ENCODE measurements at regions not wholly inside any gene's neighbourhood (a gene's known extent, or its start where the extent isn't known, plus 50 kb on each side); places are given as distances from the start of the nearest gene placed in this dataset.

- Histone ChIP-seq H3K27ac (ENCODE audit: extremely low read depth, low read depth, low read length) (no peak overlapping the region), H3K36me3 (ENCODE audit: control insufficient read depth, insufficient read depth, low read length) (no peaks in the 10 kb centered on the region), H3K27me3 (ENCODE audit: control insufficient read depth in 2 of 2, insufficient read depth in 2 of 2, low read length in 2 of 2) (no peaks in the 10 kb centered on the region), H3K4me3 (no peak overlapping the region), H3K9ac (ENCODE audit: insufficient read depth in 1 of 2, low read depth in 2 of 2, low read length in 2 of 2) (no peak overlapping the region), H3K4me2 (ENCODE audit: insufficient read depth, low read length) (no peak overlapping the region), H3K9me3 (replicated peaks; ENCODE audit: control insufficient read depth, insufficient read depth, low read depth, low read length) (no peaks in the 10 kb centered on the region), H3K79me2 (ENCODE audit: control insufficient read depth, insufficient read depth, low read length) (no peaks in the 10 kb centered on the region), H4K20me1 (replicated peaks; ENCODE audit: control insufficient read depth, insufficient read depth, low read length) (no peaks in the 10 kb centered on the region), H2AFZ (ENCODE audit: low read depth, low read length) (no peak overlapping the region), H3K4me1 (replicated peaks in 1 of 2; ENCODE audit: control insufficient read depth in 2 of 2, insufficient read depth in 2 of 2, low read length in 2 of 2) (no peaks in the 10 kb centered on the region), H3K9me1 (ENCODE audit: control insufficient read depth, insufficient read depth, low read length) (no peaks in the 10 kb centered on the region)
- in situ Hi-C loops (cut with MboI) = no loop called here
- ChIA-PET CTCF (ENCODE audit: low intra/inter-chr PET ratio) (no interaction called here), POLR2A (no interaction called here)
- FAIRE-seq = no peak
- WGBS (ENCODE audit: insufficient coverage, low coverage, missing lambda C conversion rate) = 0% methylated on average over 2 of the region's 2 CpGs
- DNase-seq (ENCODE audit: extremely low read depth in 1 of 4, low spot score in 3 of 4) = no peak
- intact Hi-C loops (cut with micrococcal nuclease) = no loop called here
- BruUV-seq (replicated peaks) = no TSS peak
- no peak for ATAC-seq
- no peak for TF ChIP-seq MYC (IDR thresholded peaks at IDR 0.05; ENCODE audit: low read depth, low read length)
- TF ChIP-seq MYC (CRISPR knock-in tag; IDR thresholded peaks at IDR 0.05; ENCODE audit: borderline replicate concordance, low read depth) = no peak
- TF ChIP-seq E2F3 (CRISPR knock-in tag; IDR thresholded peaks at IDR 0.05) = no peak
- TF ChIP-seq ARID4B (CRISPR knock-in tag; IDR thresholded peaks at IDR 0.05) = no peak
- no peak for TF ChIP-seq STAT5A (IDR thresholded peaks at IDR 0.05; ENCODE audit: borderline replicate concordance, low read length)
- no peak for TF ChIP-seq RNF2 (IDR thresholded peaks at IDR 0.05)
- no peak for TF ChIP-seq NFATC3 (IDR thresholded peaks at IDR 0.05)
- TF ChIP-seq KHSRP (IDR thresholded peaks at IDR 0.05) = no peak
- no peak for TF ChIP-seq ETV6 (IDR thresholded peaks at IDR 0.05; ENCODE audit: borderline replicate concordance in 1 of 2, low read depth in 2 of 2, low read length in 1 of 2)
- TF ChIP-seq ETV6 (CRISPR knock-in tag; IDR thresholded peaks at IDR 0.05; ENCODE audit: borderline replicate concordance) = no peak
- TF ChIP-seq SMARCA4 (IDR thresholded peaks at IDR 0.05) = no peak
- no peak for TF ChIP-seq MAFK (IDR thresholded peaks at IDR 0.05; ENCODE audit: low read length)
- TF ChIP-seq HEY1 (CRISPR knock-in tag; IDR thresholded peaks at IDR 0.05; ENCODE audit: borderline replicate concordance) = no peak
- TF ChIP-seq ZNF407 (IDR thresholded peaks at IDR 0.05; ENCODE audit: low read depth) = no peak
These were observed 106.3 kb upstream of the SULT1C3 start for GRCh38 chr2:108133457-108133856.
